ENCODE measurements at regions not wholly inside any gene's neighbourhood (a gene's known extent, or its start where the extent isn't known, plus 50 kb on each side); places are given as distances from the start of the nearest gene placed in this dataset.
"Not testable (repeated sequence)": the region's sequence is repeated elsewhere in the genome, so short reads cannot be mapped to it uniquely, and the experiment has no call there.

- DNase-seq (ENCODE audit: low read depth) = no peak
These were observed 1372.7 kb downstream of the AACS start for GRCh38 chr12:126437934-126438333.

- DNase-seq (ENCODE audit: low read depth) = no peak
These were observed 1378.7 kb downstream of the AACS start for GRCh38 chr12:126443977-126444376.

GRCh38 chr12:126447346-126447745 is 1382.1 kb downstream of the AACS start:
- no peak for DNase-seq (ENCODE audit: low read depth)

GRCh38 chr12:126451809-126452208 is 1386.6 kb downstream of the AACS start:
- no peak for DNase-seq (ENCODE audit: low read depth)

GRCh38 chr12:126452686-126453085 is 1387.5 kb downstream of the AACS start:
- DNase-seq (ENCODE audit: low read depth) = not testable (repeated sequence)

GRCh38 chr12:126454581-126454980 is 1389.3 kb downstream of the AACS start:
- no peak for DNase-seq (ENCODE audit: low read depth)

GRCh38 chr12:126457776-126458175 is 1392.5 kb downstream of the AACS start:
- DNase-seq (ENCODE audit: low read depth) = no peak

- no peak for DNase-seq (ENCODE audit: low read depth)
These were observed 1398.9 kb downstream of the AACS start for GRCh38 chr12:126464153-126464552.

GRCh38 chr12:126469211-126469610 is 1404.0 kb downstream of the AACS start:
- DNase-seq (ENCODE audit: low read depth) = no peak

GRCh38 chr12:126474703-126475102 is 1409.5 kb downstream of the AACS start:
- no peak for DNase-seq (ENCODE audit: low read depth)

GRCh38 chr12:126480451-126480850 is 1415.2 kb downstream of the AACS start:
- DNase-seq (ENCODE audit: low read depth) = no peak

GRCh38 chr12:126481688-126482087 is 1416.5 kb downstream of the AACS start:
- no peak for DNase-seq (ENCODE audit: low read depth)

- no peak for DNase-seq (ENCODE audit: low read depth)
These were observed 1417.1 kb downstream of the AACS start for GRCh38 chr12:126482238-126482889.

- DNase-seq (ENCODE audit: low read depth) = peak; percentile 52
These were observed 1418.2 kb downstream of the AACS start for GRCh38 chr12:126483145-126484068.

GRCh38 chr12:126487431-126487980 is 1422.3 kb downstream of the AACS start:
- DNase-seq (ENCODE audit: low read depth) = no peak

GRCh38 chr12:126488806-126489205 is 1423.6 kb downstream of the AACS start:
- no peak for DNase-seq (ENCODE audit: low read depth)

- DNase-seq (ENCODE audit: low read depth) = no peak
These were observed 1426.9 kb downstream of the AACS start for GRCh38 chr12:126492181-126492580.

GRCh38 chr12:126493366-126494108 is 1428.3 kb downstream of the AACS start:
- DNase-seq (ENCODE audit: low read depth) = peak; percentile 52

- no peak for DNase-seq (ENCODE audit: low read depth)
These were observed 1431.0 kb downstream of the AACS start for GRCh38 chr12:126496201-126496600.

GRCh38 chr12:126506426-126507182 is 1441.4 kb downstream of the AACS start:
- DNase-seq (ENCODE audit: low read depth) = peak; percentile 9

GRCh38 chr12:126507231-126507630 is 1442.0 kb downstream of the AACS start:
- no peak for DNase-seq (ENCODE audit: low read depth)

- no peak for DNase-seq (ENCODE audit: low read depth)
These were observed 1444.3 kb downstream of the AACS start for GRCh38 chr12:126509572-126509971.
